ENCODE measurements at regions not wholly inside any gene's neighbourhood (a gene's known extent, or its start where the extent isn't known, plus 50 kb on each side); places are given as distances from the start of the nearest gene placed in this dataset.

DNA sequence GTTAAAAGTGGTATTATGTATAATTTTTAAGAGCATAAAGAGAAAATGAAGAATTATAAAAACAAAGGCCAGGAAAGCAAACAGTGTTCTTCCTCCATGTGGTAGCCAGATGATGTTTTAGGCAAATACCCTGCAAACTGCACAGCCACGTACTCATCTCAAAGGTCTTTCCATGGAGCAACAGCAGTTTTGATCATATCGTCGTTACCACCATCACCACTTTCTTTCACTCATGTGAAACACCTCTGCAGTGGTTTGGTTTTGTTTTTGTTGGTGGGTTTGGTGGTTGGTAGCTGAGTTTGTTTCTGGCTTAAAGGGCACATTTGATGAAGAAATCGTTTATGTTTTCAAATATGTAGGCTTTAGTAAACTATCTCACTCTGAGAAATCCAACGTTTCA lies 229.9 kb upstream of the AMELY start:
- intact Hi-C loops (cut with DNase I), result no loop called here
- DNase-seq, result no peak
- no peaks in the 10 kb centered on the region for H3K36me3 ChIP-seq
- H3K27ac ChIP-seq, result no peak overlapping the region
- TF ChIP-seq, protein P1, sequence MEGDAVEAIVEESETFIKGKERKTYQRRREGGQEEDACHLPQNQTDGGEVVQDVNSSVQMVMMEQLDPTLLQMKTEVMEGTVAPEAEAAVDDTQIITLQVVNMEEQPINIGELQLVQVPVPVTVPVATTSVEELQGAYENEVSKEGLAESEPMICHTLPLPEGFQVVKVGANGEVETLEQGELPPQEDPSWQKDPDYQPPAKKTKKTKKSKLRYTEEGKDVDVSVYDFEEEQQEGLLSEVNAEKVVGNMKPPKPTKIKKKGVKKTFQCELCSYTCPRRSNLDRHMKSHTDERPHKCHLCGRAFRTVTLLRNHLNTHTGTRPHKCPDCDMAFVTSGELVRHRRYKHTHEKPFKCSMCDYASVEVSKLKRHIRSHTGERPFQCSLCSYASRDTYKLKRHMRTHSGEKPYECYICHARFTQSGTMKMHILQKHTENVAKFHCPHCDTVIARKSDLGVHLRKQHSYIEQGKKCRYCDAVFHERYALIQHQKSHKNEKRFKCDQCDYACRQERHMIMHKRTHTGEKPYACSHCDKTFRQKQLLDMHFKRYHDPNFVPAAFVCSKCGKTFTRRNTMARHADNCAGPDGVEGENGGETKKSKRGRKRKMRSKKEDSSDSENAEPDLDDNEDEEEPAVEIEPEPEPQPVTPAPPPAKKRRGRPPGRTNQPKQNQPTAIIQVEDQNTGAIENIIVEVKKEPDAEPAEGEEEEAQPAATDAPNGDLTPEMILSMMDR (IDR thresholded peaks at IDR 0.05), result no peak
- no peaks in the 10 kb centered on the region for H3K9me3 ChIP-seq
- ATAC-seq, result no peak
- no peak overlapping the region for H3K4me3 ChIP-seq
- no peaks in the 10 kb centered on the region for H3K4me1 ChIP-seq
- no peaks in the 10 kb centered on the region for H3K27me3 ChIP-seq
